Heart left ventricle (tissue), 16 donors: ENCODE measurements at regions not wholly inside any gene's neighbourhood (a gene's known extent, or its start where the extent isn't known, plus 50 kb on each side); places are given as distances from the start of the nearest gene placed in this dataset.

Experiments used
- ATAC-seq, 4 donors: fragments of 200-7000 bp; cut with Tn5 transposase; one replicate each; pipeline ENCODE4 v1.9.1; 2020 to 2022; ENCODE audit warnings: moderate library complexity in 4 of 4, mild to moderate bottlenecking in 3 of 4, moderate number of reproducible peaks in 1 of 4
- DNase-seq, 5 donors: peaks; one replicate each; pipeline ENCODE4 v3.0.0-alpha.2; 2020
- H3K27ac ChIP-seq, 12 donors: fragments of 200-600 bp; sonication (generic) in 4 of 12; one replicate each; pipeline versions ENCODE4 v1.5.0 to v1.8.0; 2016 to 2022; ENCODE audit warnings: mild to moderate bottlenecking in 2 of 12
- H3K27me3 ChIP-seq, 9 donors: fragments of 200-600 bp; sonication (generic) in 2 of 9; one replicate each; pipeline versions ENCODE4 v1.5.1 to v1.8.0; 2016 to 2022; ENCODE audit warnings: mild to moderate bottlenecking in 3 of 9
- H3K36me3 ChIP-seq, 9 donors: fragments of 200-600 bp; sonication (generic) in 2 of 9; one replicate each; pipeline versions ENCODE4 v1.5.0 to v1.8.0; 2018 to 2022; ENCODE audit warnings: mild to moderate bottlenecking in 2 of 9
- H3K4me1 ChIP-seq, 12 donors: fragments of 200-600 bp; sonication (generic) in 4 of 12; one replicate each; pipeline versions ENCODE4 v1.5.0 to v1.8.0; 2016 to 2022; ENCODE audit warnings: mild to moderate bottlenecking in 3 of 12
- H3K4me3 ChIP-seq, 12 donors: fragments of 200-600 bp; sonication (generic) in 4 of 12; one replicate each; pipeline versions ENCODE4 v1.5.0 to v1.8.0; 2017 to 2022; ENCODE audit warnings: mild to moderate bottlenecking in 9 of 12, moderate library complexity in 4 of 12
- H3K9me3 ChIP-seq, 12 donors: fragments of 200-600 bp; sonication (generic) in 4 of 12; one replicate each; pipeline versions ENCODE4 v1.5.0 to v1.8.0; 2016 to 2022; ENCODE audit warnings: mild to moderate bottlenecking in 1 of 12
- POLR2A ChIP-seq, 2 donors: fragments of 450-650 bp; IDR thresholded peaks; one replicate each; pipeline ENCODE4 v1.6.1; 2017; ENCODE audit warnings: antibody characterized with exemption in 2 of 2, mild to moderate bottlenecking in 2 of 2, moderate library complexity in 2 of 2
- WGBS, 4 donors: extraction: QIAGEN DNeasy Blood & Tissue Kit in 2 of 4; methylation state at CpG; one replicate each; pipeline versions ENCODE4 v1.1.5 to v1.1.7; 2013 to 2018; 5-methylcytosine and 5-hydroxymethylcytosine counted together
- intact Hi-C, 10 donors: fragments of 100-400 bp; cut with DNase I; formaldehyde crosslinking; loops; one replicate each; pipeline versions ENCODE4 v1.11.1 to v1.14.2; 2022
- TF ChIP-seq, protein P1 (sequence below), 12 donors: fragments of 200-600 bp; sonication (generic) in 4 of 12; IDR thresholded peaks; one replicate each; pipeline versions ENCODE4 v1.5.0 to v1.8.0; 2018 to 2022; ENCODE audit warnings: antibody characterized with exemption in 12 of 12, mild to moderate bottlenecking in 5 of 12
- donor health status: ischemic (EF 13 %, LVEDD 7.1; RV severe dilation, severe dysfunction).
- donor health status: healthy with polysubstance abuse.
- donor health status: DM: no; HTN: yes; CAD: no.
- donor health status: DM: no; HTN: no; CAD: no.
- donor health status: ischemic (EF 25% LVEDD 6.9; RV normal size, moderate dysfunction).
- donor health status: ischemic (EF 25% LVEDD 5.7; RV mildly dilated, moderate dysfunction).
- donor health status: healthy.
- donor health status: DM: yes; HTN: yes; CAD: no.
- donor health status: ischemic (EF 35%, LVEDD 5.7; RV mildly dilated, moderate dysfunction).
- donor health status: nonischemic (EF 11% LVEDD 7.7; RV severe dilation, severe dysfunction).
- donor health status: DM: yes; HTN: yes; CAD: no.
- donor health status: PGD.
- donor health status: ischemic (EF 29% LVEDD 5.4; RV normal size, mild dysfunction).
- donor health status: nonischemic (EF 23%, LVEDD 6.1; RV moderate dilation, normal function).

GRCh38 chr5:101260857-101261256 lies 357.8 kb upstream of the ST8SIA4 start:
- no peaks in the 10 kb centered on the region for H3K36me3 ChIP-seq
- H3K4me1 ChIP-seq, result no peaks in the 10 kb centered on the region
- H3K27me3 ChIP-seq, result no peaks in the 10 kb centered on the region
- 82 to 91% (median 87%) methylated on average over 9 of the region's 9 CpGs for WGBS, 4 donors
- H3K9me3 ChIP-seq, result peaks cover 0 to 3% (median 0%) of the 10 kb centered on the region in 12 donors
- DNase-seq, result no peak
- TF ChIP-seq, protein P1, sequence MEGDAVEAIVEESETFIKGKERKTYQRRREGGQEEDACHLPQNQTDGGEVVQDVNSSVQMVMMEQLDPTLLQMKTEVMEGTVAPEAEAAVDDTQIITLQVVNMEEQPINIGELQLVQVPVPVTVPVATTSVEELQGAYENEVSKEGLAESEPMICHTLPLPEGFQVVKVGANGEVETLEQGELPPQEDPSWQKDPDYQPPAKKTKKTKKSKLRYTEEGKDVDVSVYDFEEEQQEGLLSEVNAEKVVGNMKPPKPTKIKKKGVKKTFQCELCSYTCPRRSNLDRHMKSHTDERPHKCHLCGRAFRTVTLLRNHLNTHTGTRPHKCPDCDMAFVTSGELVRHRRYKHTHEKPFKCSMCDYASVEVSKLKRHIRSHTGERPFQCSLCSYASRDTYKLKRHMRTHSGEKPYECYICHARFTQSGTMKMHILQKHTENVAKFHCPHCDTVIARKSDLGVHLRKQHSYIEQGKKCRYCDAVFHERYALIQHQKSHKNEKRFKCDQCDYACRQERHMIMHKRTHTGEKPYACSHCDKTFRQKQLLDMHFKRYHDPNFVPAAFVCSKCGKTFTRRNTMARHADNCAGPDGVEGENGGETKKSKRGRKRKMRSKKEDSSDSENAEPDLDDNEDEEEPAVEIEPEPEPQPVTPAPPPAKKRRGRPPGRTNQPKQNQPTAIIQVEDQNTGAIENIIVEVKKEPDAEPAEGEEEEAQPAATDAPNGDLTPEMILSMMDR (IDR thresholded peaks at IDR 0.05), result no peak
- no peak for TF ChIP-seq POLR2A (IDR thresholded peaks at IDR 0.05)
- no peak overlapping the region for H3K27ac ChIP-seq
- intact Hi-C loops, result no loop called here
- H3K4me3 ChIP-seq, result no peak overlapping the region
- ATAC-seq, result no peak

- ATAC-seq (no peak), DNase-seq (no peak)
- H3K36me3 ChIP-seq, result no peaks in the 10 kb centered on the region
- H3K4me1 ChIP-seq, result no peaks in the 10 kb centered on the region
- intact Hi-C loops, result loop anchor here in 1 of 10 donors (10.0 kb wide), 1 partner anchor 52 kb away; no protein-coding TSS in a partner anchor
- no peak for TF ChIP-seq POLR2A (IDR thresholded peaks at IDR 0.05)
- TF ChIP-seq, protein P1 (IDR thresholded peaks at IDR 0.05), result no peak
- WGBS, 4 donors, result 69 to 87% (median 78%) methylated on average over 4 of the region's 4 CpGs
- peaks cover 0 to 16% (median 2%) of the 10 kb centered on the region in 12 donors for H3K9me3 ChIP-seq
- no peaks in the 10 kb centered on the region for H3K27me3 ChIP-seq
- H3K27ac ChIP-seq, result no peak overlapping the region
- no peak overlapping the region for H3K4me3 ChIP-seq
Measured at GRCh38 chr5:101253096-101253495, 350.0 kb upstream of the ST8SIA4 start.

- no peaks in the 10 kb centered on the region for H3K4me1 ChIP-seq
- intact Hi-C loops, result no loop called here
- DNase-seq (no peak), ATAC-seq (no peak)
- TF ChIP-seq POLR2A (IDR thresholded peaks at IDR 0.05), result no peak
- TF ChIP-seq, protein P1 (IDR thresholded peaks at IDR 0.05), result no peak
- H3K9me3 ChIP-seq, result peaks cover 0 to 38% (median 4%) of the 10 kb centered on the region in 12 donors
- H3K27ac ChIP-seq, result no peak overlapping the region
- H3K4me3 ChIP-seq, result no peak overlapping the region
- no peaks in the 10 kb centered on the region for H3K36me3 ChIP-seq
- H3K27me3 ChIP-seq, result no peaks in the 10 kb centered on the region
- 88 to 97% (median 91%) methylated on average over 1 of the region's 1 CpG for WGBS, 4 donors
Measured at GRCh38 chr5:101244621-101245020, 341.5 kb upstream of the ST8SIA4 start.

DNA sequence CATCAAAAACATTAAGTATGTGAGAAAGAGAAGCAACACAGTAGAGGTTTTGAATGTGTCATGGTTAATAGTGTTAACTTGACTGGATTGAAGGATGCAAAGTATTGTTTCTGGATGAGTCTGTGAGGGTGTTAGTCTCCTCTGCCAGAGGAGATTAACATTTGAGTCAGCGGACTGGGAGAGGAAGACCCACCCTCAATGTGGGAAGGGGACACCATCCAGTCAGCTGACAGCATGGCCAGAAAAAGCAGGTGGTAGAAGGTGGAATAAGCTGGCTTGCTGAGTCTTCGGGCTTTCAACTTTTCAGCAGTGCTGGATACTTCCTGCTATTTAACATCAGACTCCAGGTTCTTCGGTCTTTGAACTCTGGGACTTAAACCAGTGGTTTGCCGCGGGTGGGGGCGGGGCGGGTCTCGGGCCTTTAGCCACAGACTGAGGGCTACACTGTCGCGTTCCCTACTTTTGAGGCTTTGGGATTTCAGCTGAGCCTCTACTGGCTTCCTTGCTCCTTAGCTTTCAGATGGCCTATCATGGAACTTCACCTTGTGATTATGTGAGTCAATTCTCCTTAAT lies 309.9 kb upstream of the ST8SIA4 start:
- H3K27me3 ChIP-seq, result no peaks in the 10 kb centered on the region
- intact Hi-C loops, result no loop called here
- H3K36me3 ChIP-seq, result no peaks in the 10 kb centered on the region
- H3K27ac ChIP-seq, result no peak overlapping the region
- DNase-seq, result no peak
- WGBS, 4 donors, result 70 to 81% (median 73%) methylated on average over 10 of the region's 10 CpGs
- no peaks in the 10 kb centered on the region for H3K4me1 ChIP-seq
- H3K9me3 ChIP-seq, result no peaks in the 10 kb centered on the region
- ATAC-seq, result no peak
- TF ChIP-seq, protein P1 (IDR thresholded peaks at IDR 0.05), result no peak
- TF ChIP-seq POLR2A (IDR thresholded peaks at IDR 0.05), result no peak
- no peak overlapping the region for H3K4me3 ChIP-seq
